MM.1S (cell line): ENCODE measurements at regions not wholly inside any gene's neighbourhood (a gene's known extent, or its start where the extent isn't known, plus 50 kb on each side); places are given as distances from the start of the nearest gene placed in this dataset.
"Not testable (repeated sequence)": the region's sequence is repeated elsewhere in the genome, so short reads cannot be mapped to it uniquely, and the experiment has no call there.

Experiments used
- CTCF ChIP-seq: fragments of 300-600 bp; sonication (generic); IDR thresholded peaks from 2 replicates; pipeline ENCODE4 v1.5.1; 2016; ENCODE audit warnings: antibody characterized with exemption, low read length, mixed read lengths
- EZH2 ChIP-seq: fragments of 300-600 bp; sonication (generic); optimal IDR thresholded peaks from 2 replicates; pipeline ENCODE3; 2017; ENCODE audit warnings: low read depth, mild to moderate bottlenecking, antibody characterized with exemption, low read length, mixed read lengths
- EZH2phosphoT487 ChIP-seq: fragments of 300-600 bp; sonication (generic); IDR thresholded peaks from 2 replicates; pipeline ENCODE4 v1.6.1; 2018; ENCODE audit warnings: antibody characterized with exemption, low read length

- not testable (repeated sequence) for TF ChIP-seq CTCF, EZH2, EZH2phosphoT487
Measured at GRCh38 chr7:86987834-86988233, 71.6 kb downstream of the ELAPOR2 start.
